K562 (cell line): ENCODE measurements at regions not wholly inside any gene's neighbourhood (a gene's known extent, or its start where the extent isn't known, plus 50 kb on each side); places are given as distances from the start of the nearest gene placed in this dataset.

Source experiments
- ATAC-seq: fragments of 200-7000 bp; cut with Tn5 transposase; 3 replicates; pipeline ENCODE4 v1.9.1; 2020; ENCODE audit warnings: moderate library complexity
- BruUV-seq: library from RNA; stranded (reverse); fragments of 400-500 nt; replicated peaks from 2 replicates; lab custom pipeline; 2021; lab: Mats Ljungman, UMichigan
- CTCF ChIA-PET: fragments of 300-600 bp; formaldehyde crosslinking; extraction: SDS; loops from one replicate; lab custom pipeline; 2021; ENCODE audit warnings: low intra/inter-chr PET ratio; lab: Yijun Ruan, JAX
- POLR2A ChIA-PET: fragments of 300-600, 350-650 bp; sonication (Branson Sonifier 250); formaldehyde crosslinking; extraction: SDS; loops from one replicate; lab custom pipeline; 2021; ENCODE audit warnings: antibody characterized with exemption, inconsistent platforms; lab: Yijun Ruan, JAX
- DNase-seq, 4 experiments: peaks; one replicate each; pipeline versions ENCODE4 v3.0.0 to v3.0.0-alpha.2; 2011 to 2018; ENCODE audit warnings: low spot score in 3 of 4, mixed read lengths in 3 of 4; ENCODE audit errors: extremely low read depth in 1 of 4
- FAIRE-seq: peaks from 2 replicates; lab custom pipeline; 2011; peaks lifted over from hg19 to GRCh38; lab: Jason Lieb, UNC
- H2AFZ ChIP-seq: 2 replicates; pipeline ENCODE4 v1.6.0; 2011; ENCODE audit warnings: low read depth, low read length, control low read depth, inconsistent platforms
- H3K27ac ChIP-seq: fragments of 200-600 bp; 3 replicates; pipeline ENCODE4 v1.8.0; 2011; ENCODE audit warnings: low read depth, mild to moderate bottlenecking, control low read depth, inconsistent platforms, low read length, moderate library complexity, mixed read lengths; ENCODE audit errors: extremely low read depth
- H3K27me3 ChIP-seq, 2 experiments: fragments of 300-600 bp in 1 of 2; 2 replicates in 1 of 2; 3 replicates in 1 of 2; pipeline versions ENCODE4 v1.6.0 to v1.8.0; 2011; ENCODE audit warnings: inconsistent platforms in 2 of 2, low read length in 2 of 2, mild to moderate bottlenecking in 1 of 2, mixed read lengths in 1 of 2, moderate library complexity in 1 of 2; ENCODE audit not compliant: control insufficient read depth in 2 of 2, insufficient read depth in 2 of 2
- H3K36me3 ChIP-seq: fragments of 300-600 bp; 3 replicates; pipeline ENCODE4 v1.8.0; 2011; ENCODE audit warnings: mild to moderate bottlenecking, low read length, inconsistent platforms; ENCODE audit not compliant: control insufficient read depth, insufficient read depth
- H3K4me1 ChIP-seq, 2 experiments: fragments of 200-600 bp in 1 of 2; replicated peaks in 1 of 2; 2 replicates in 1 of 2; 3 replicates in 1 of 2; pipeline versions ENCODE4 v1.5.1 to v1.8.0; 2011; ENCODE audit warnings: inconsistent platforms in 2 of 2, low read length in 2 of 2, mild to moderate bottlenecking in 1 of 2, mixed read lengths in 1 of 2, moderate library complexity in 1 of 2; ENCODE audit not compliant: control insufficient read depth in 2 of 2, insufficient read depth in 2 of 2
- H3K4me2 ChIP-seq: 2 replicates; pipeline ENCODE4 v1.6.1; 2011; ENCODE audit warnings: low read length, control low read depth, inconsistent platforms, mixed read lengths; ENCODE audit not compliant: insufficient read depth
- H3K4me3 ChIP-seq: fragments of 200-600 bp; sonication (generic), shearing (Covaris generic); 2 replicates; pipeline ENCODE4 v1.5.1; 2016; ENCODE audit warnings: control low read depth, inconsistent platforms
- H3K79me2 ChIP-seq: fragments of 200-600 bp; 3 replicates; pipeline ENCODE4 v1.8.0; 2011; ENCODE audit warnings: low read length, inconsistent platforms; ENCODE audit not compliant: control insufficient read depth, insufficient read depth
- H3K9ac ChIP-seq, 2 experiments: 2 replicates each; pipeline versions ENCODE4 v1.6.0 to v1.6.1; 2011; ENCODE audit warnings: low read depth in 2 of 2, low read length in 2 of 2, control low read depth in 1 of 2, inconsistent platforms in 1 of 2, mild to moderate bottlenecking in 1 of 2, mixed read lengths in 1 of 2; ENCODE audit not compliant: insufficient read depth in 1 of 2
- H3K9me1 ChIP-seq: one replicate; pipeline ENCODE4 v1.6.0; 2011; ENCODE audit warnings: inconsistent platforms, mild to moderate bottlenecking, low read length, moderate library complexity; ENCODE audit not compliant: control insufficient read depth, insufficient read depth
- H3K9me3 ChIP-seq: replicated peaks from 2 replicates; pipeline ENCODE4 v1.5.1; 2011; ENCODE audit warnings: low read depth, low read length, inconsistent platforms; ENCODE audit not compliant: control insufficient read depth, insufficient read depth
- H4K20me1 ChIP-seq: replicated peaks from 2 replicates; pipeline ENCODE4 v1.6.1; 2011; ENCODE audit warnings: low read length, inconsistent platforms, mixed read lengths; ENCODE audit not compliant: control insufficient read depth, insufficient read depth
- CEBPG ChIP-seq, 3 experiments: fragments of 200-800 bp in 1 of 3; sonication (Bioruptor generic) in 1 of 3; sonication (generic) in 1 of 3; formaldehyde crosslinking in 1 of 3; IDR thresholded peaks in 2 of 3; conservative IDR thresholded peaks in 1 of 3; 2 replicates each; pipeline versions ENCODE4 v1.6.1 to v1.8.0; 2016 to 2022; ENCODE audit warnings: missing compliant biosample characterization in 2 of 3, missing genetic modification characterization in 2 of 3, mild to moderate bottlenecking in 1 of 3, missing genetic modification reagents in 1 of 3
- CREBBP ChIP-seq: IDR thresholded peaks from one replicate; pipeline ENCODE4 v1.6.1; 2012; ENCODE audit warnings: low read depth, mild to moderate bottlenecking, control low read depth, inconsistent platforms, low read length
- HDAC2 ChIP-seq: fragments of 450-650 bp; IDR thresholded peaks from 2 replicates; pipeline ENCODE4 v1.6.1; 2016; ENCODE audit warnings: mild to moderate bottlenecking
- IFI16 ChIP-seq: fragments of 250-450 bp; sonication (Bioruptor Pico); IDR thresholded peaks from 2 replicates; pipeline ENCODE4 v2.1.2; 2022; ENCODE audit warnings: mild to moderate bottlenecking, inconsistent platforms
- KDM2B ChIP-seq: fragments of 250-450 bp; sonication (Bioruptor Pico); IDR thresholded peaks from 2 replicates; pipeline ENCODE4 v1.8.0; 2021; ENCODE audit warnings: mild to moderate bottlenecking, moderate library complexity
- TAF15 ChIP-seq: fragments of 200-400 bp; formaldehyde crosslinking; IDR thresholded peaks from 2 replicates; pipeline ENCODE4 v1.6.1; 2017; ENCODE audit warnings: mild to moderate bottlenecking, low read depth, low read length, moderate library complexity
- ZNF274 ChIP-seq: IDR thresholded peaks from 2 replicates; pipeline ENCODE4 v1.6.1; 2011; ENCODE audit warnings: low read depth, mild to moderate bottlenecking, low read length, moderate library complexity, borderline replicate concordance
- ZNF408 ChIP-seq: fragments of 250-450 bp; sonication (Bioruptor Pico); IDR thresholded peaks from 2 replicates; pipeline ENCODE4 v1.4.0; 2020; ENCODE audit warnings: low read depth, mild to moderate bottlenecking, moderate library complexity
- WGBS: fragments of 100-300 bp; shearing (Covaris generic); methylation state at CpG from one replicate; pipeline ENCODE4 v1.1.6; 2016; ENCODE audit warnings: low coverage, mixed read lengths; ENCODE audit not compliant: insufficient coverage; ENCODE audit errors: missing lambda C conversion rate; 5-methylcytosine and 5-hydroxymethylcytosine counted together
- in situ Hi-C: fragments of 300-500 bp; cut with MboI; formaldehyde crosslinking; loops from 4 replicates; pipeline ENCODE4 v1.15.0; 2018; ENCODE audit warnings: inconsistent platforms, mixed read lengths
- intact Hi-C: fragments of 100-400 bp; cut with micrococcal nuclease; formaldehyde crosslinking; loops from 2 replicates; pipeline ENCODE4 v1.14.2; 2022
- TF ChIP-seq, protein P1 (sequence below): fragments of 250-450 bp; sonication (Bioruptor Pico); IDR thresholded peaks from 2 replicates; pipeline ENCODE4 v1.5.0; 2020; ENCODE audit warnings: mild to moderate bottlenecking, borderline replicate concordance
- TF ChIP-seq, protein P2 (sequence below): IDR thresholded peaks from 2 replicates; pipeline ENCODE4 v1.6.1; 2011; ENCODE audit warnings: borderline replicate concordance, low read depth, mild to moderate bottlenecking, moderate library complexity, low read length; ENCODE audit not compliant: insufficient read depth, poor library complexity, severe bottlenecking

DNA sequence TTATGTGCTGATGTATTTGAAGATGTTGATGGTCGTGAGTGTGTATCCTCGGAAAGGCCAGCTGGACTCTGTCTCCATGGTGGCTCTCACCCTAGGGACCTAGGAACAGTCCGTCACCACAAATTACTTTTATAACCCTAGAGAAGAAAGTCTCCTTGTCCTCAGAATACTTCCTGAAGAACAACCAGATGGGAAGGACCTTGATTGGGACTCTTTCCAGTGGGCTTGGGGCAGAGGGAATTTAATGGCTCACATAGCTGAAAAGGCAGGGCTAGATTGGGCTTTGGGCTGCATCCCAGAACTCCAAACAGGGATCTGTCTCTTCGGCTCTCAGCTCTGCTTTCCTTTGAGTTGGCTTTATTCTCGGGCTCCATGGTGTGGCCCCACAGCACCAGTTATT lies 90.8 kb downstream of the TBX19 start (continued):
- TF ChIP-seq, protein P1, sequence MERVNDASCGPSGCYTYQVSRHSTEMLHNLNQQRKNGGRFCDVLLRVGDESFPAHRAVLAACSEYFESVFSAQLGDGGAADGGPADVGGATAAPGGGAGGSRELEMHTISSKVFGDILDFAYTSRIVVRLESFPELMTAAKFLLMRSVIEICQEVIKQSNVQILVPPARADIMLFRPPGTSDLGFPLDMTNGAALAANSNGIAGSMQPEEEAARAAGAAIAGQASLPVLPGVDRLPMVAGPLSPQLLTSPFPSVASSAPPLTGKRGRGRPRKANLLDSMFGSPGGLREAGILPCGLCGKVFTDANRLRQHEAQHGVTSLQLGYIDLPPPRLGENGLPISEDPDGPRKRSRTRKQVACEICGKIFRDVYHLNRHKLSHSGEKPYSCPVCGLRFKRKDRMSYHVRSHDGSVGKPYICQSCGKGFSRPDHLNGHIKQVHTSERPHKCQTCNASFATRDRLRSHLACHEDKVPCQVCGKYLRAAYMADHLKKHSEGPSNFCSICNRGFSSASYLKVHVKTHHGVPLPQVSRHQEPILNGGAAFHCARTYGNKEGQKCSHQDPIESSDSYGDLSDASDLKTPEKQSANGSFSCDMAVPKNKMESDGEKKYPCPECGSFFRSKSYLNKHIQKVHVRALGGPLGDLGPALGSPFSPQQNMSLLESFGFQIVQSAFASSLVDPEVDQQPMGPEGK: no peak
- TF ChIP-seq ZNF408 (CRISPR knock-in tag): no peak
- no peak for TF ChIP-seq KDM2B (CRISPR knock-in tag)
- TF ChIP-seq, all 486 proteins: peak for 0

DNA sequence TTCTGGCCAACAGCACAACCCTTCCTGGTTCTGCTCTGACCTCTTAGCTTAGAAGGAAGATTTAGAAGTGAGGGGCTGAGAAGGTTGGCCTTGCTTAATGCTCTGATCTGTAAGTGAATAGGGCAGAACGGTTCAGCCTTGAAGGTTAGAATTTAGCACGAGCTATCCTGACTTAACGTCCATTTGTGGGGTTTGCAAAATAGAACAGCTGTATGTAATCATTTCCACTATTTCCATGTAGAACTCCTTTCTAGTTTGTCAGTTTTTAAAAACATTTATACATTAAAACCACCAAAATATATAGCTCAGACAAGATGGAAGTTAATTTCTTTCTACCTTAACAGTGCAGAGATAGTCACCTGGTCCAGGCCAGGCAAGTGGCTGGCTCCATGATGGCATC lies 89.9 kb downstream of the TBX19 start:
- TF ChIP-seq CEBPG (CRISPR knock-in tag; IDR thresholded peaks at IDR 0.05) (no peak), CEBPG (tag; conservative IDR thresholded peaks at IDR 0.05 in 1 of 2, IDR thresholded peaks at IDR 0.05 in 1 of 2) (no peak), HDAC2 (no peak), IFI16 (no peak), CREBBP (no peak), TAF15 (no peak), ZNF274 (no peak)
- TF ChIP-seq, protein P2, sequence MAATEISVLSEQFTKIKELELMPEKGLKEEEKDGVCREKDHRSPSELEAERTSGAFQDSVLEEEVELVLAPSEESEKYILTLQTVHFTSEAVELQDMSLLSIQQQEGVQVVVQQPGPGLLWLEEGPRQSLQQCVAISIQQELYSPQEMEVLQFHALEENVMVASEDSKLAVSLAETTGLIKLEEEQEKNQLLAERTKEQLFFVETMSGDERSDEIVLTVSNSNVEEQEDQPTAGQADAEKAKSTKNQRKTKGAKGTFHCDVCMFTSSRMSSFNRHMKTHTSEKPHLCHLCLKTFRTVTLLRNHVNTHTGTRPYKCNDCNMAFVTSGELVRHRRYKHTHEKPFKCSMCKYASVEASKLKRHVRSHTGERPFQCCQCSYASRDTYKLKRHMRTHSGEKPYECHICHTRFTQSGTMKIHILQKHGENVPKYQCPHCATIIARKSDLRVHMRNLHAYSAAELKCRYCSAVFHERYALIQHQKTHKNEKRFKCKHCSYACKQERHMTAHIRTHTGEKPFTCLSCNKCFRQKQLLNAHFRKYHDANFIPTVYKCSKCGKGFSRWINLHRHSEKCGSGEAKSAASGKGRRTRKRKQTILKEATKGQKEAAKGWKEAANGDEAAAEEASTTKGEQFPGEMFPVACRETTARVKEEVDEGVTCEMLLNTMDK: no peak
- intact Hi-C loops: no loop called here
- Histone ChIP-seq H4K20me1 (no peaks in the 10 kb centered on the region), H3K4me2 (no peak overlapping the region), H3K9ac (no peak overlapping the region), H3K36me3 (no peaks in the 10 kb centered on the region), H3K79me2 (no peaks in the 10 kb centered on the region), H3K4me3 (no peak overlapping the region), H3K27me3 (no peaks in the 10 kb centered on the region), H3K9me1 (no peaks in the 10 kb centered on the region), H3K4me1 (peaks cover 29 to 62% of the 10 kb centered on the region in 2 experiments), H3K9me3 (no peaks in the 10 kb centered on the region), H2AFZ (no peak overlapping the region), H3K27ac (no peak overlapping the region)
- in situ Hi-C loops: no loop called here
- no TSS peak for BruUV-seq
- ATAC-seq: no peak
- 75% methylated on average over 3 of the region's 3 CpGs for WGBS
- CTCF ChIA-PET: no interaction called here
- no peak for FAIRE-seq
- DNase-seq: no peak
- POLR2A ChIA-PET: interaction anchor here (1.1 to 1.4 kb wide), 3 partner anchors 8 to 10 kb away, joined by 3 to 6 read pairs (median 4); no protein-coding TSS in a partner anchor
